ENCODE measurements at regions not wholly inside any gene's neighbourhood (a gene's known extent, or its start where the extent isn't known, plus 50 kb on each side); places are given as distances from the start of the nearest gene placed in this dataset.
"Not testable (repeated sequence)": the region's sequence is repeated elsewhere in the genome, so short reads cannot be mapped to it uniquely, and the experiment has no call there.

DNA sequence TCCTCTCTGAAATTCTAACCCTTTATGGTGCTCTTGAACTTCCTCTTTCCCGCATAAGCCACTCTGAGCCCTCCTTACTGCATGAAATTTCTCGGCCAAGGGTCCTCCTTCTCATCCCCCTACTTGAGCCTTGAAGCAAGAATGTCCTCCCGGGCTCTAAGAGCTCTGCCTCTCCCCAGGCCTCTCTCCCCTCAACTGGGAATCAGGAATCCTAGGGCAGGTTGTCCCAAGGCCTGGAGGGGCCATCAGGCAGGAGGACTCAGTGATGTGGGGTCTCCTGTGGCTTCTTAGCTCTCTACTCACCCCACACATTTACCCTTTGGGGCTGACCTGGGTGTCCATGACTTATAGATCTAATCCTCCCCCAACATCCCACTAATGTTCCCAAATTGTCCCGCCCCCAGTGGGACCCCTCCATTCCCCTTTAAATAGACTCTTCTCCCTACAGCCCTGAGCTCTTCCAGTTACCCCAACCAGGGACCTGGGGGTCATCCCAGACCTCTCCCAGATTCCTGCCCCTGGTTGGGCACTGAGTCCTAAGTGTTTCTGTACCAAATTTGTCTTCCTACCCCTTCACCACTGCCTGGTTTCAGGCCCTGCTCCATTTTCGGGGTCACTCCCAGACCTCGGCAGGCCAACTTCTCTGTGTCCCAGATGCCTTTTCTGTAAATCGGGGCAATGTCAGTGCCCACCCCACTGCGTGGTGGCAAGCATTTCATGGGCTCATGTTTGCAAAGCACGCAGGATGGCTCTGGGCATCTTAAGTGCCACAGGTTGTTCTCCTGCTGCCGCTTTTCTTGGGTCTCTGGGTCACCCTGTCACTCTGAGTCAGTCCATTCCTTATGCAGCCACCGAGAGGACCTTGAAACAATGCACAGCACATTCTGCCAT is 171.2 kb downstream of the ASB1 start:
- intact Hi-C loops (cut with micrococcal nuclease) = no loop called here

GRCh38 chr2:238598802-238599530 is 172.2 kb downstream of the ASB1 start:
- intact Hi-C loops (cut with micrococcal nuclease) = no loop called here

DNA sequence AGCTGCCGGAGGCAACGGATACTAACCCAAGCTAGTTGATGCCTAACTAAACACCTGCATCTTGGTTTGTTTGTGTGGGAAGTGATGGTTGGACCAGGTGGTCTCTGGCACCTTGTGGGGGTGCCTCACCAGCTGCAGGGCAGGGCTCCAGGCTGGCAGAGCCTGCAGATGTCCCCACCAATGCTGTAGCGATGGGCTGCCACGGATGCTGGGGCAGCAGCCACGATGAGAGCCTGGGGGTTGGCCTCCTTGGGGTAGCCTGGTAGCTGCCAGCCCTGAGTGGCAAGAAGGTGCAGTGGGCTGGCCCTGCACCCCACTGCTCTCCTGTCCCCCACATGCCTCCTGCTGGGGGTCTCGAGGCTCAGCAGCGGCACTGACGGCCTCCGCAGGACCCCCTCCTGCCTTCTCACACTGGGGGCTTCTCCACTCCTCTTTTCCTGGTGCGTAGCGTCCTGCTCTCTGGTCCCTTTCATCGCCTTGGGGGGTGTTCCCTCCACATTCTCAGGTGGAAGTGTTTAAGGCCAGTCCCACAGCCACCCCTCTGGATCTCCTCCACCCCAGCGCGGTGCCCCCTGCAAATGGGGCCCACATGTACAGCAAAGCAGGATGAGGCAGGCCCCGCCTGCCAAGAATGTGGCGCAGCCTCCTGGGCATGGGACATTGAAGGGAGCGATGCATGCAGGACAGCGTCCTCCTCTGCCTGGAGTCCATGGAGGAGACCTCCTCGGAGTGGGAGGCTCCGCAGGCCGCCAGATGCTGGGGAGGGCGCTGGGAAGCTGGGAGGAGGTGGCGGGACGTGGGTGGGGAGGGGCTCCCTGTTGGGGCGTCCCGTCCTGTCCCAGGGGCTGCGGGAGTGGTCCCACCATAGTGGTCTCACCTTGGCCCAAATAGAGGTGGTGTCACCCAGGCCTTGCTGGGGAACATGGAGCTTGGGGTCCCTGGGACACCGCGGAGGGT is 173.1 kb downstream of the ASB1 start:
- intact Hi-C loops (cut with micrococcal nuclease) = no loop called here

GRCh38 chr2:238600506-238601432 is 174.0 kb downstream of the ASB1 start:
- intact Hi-C loops (cut with micrococcal nuclease) = no loop called here

GRCh38 chr2:238601433-238602222 is 174.9 kb downstream of the ASB1 start:
- intact Hi-C loops (cut with micrococcal nuclease) = no loop called here

DNA sequence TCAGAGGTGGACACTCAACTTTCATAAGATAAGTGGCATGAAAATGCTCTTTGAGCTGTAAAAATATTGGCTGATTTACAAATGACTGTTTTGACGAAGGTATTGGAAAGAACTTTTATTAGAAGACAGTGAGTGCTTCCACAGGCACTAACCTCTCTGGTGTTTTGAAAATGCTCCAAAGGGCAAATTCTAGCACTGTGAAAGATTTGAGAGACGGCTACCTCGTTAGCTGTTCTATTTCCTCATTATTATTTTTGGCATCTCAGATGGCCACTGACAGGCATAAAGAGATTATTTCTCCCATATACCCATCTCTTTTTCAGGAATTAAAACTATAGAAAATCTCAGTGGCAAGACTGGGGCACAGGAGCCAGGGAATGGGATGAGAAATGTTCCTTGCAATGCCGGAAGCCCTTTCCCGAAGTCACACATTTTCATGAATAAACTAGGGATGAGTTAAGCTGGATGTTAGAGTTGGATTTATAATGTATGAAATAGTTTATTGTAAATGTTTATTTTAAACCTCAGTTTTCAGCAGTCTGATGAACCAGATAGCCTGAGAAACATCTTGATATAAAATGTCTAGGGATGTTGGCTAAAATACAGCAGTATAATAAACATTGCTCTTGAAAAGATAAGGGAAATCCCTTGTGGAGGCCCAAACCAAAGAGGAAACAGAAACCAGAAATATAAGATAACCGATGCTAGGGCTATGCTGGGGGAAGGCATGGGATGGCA is 175.7 kb downstream of the ASB1 start:
- intact Hi-C loops (cut with micrococcal nuclease) = no loop called here

- intact Hi-C loops (cut with micrococcal nuclease) = no loop called here
Observed at GRCh38 chr2:238603596-238603995, 176.9 kb downstream of the ASB1 start.

DNA sequence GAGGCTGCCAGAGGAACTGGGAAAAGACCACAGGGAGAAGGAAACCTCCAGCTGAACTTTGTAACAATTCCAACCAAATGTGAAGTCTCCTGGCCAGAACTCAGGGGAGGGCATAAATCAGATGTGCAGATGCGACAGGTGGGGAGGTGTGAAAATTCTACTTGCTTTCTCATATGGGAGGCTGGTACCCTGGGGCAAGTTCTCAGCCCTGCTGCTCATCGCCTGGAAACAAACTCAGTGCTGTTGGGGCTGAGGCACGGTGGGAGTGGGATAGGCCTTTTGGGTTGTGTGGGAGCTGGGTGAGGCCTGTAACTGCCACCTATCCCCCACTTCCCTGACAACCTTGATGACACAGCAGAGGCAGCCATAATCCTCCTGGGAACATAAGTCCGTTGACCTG is 179.6 kb downstream of the ASB1 start:
- intact Hi-C loops (cut with micrococcal nuclease) = no loop called here

- intact Hi-C loops (cut with micrococcal nuclease) = no loop called here
Observed at GRCh38 chr2:238613610-238614009, 186.9 kb downstream of the ASB1 start.

GRCh38 chr2:238614376-238614775 is 187.6 kb downstream of the ASB1 start:
- intact Hi-C loops (cut with micrococcal nuclease) = no loop called here

DNA sequence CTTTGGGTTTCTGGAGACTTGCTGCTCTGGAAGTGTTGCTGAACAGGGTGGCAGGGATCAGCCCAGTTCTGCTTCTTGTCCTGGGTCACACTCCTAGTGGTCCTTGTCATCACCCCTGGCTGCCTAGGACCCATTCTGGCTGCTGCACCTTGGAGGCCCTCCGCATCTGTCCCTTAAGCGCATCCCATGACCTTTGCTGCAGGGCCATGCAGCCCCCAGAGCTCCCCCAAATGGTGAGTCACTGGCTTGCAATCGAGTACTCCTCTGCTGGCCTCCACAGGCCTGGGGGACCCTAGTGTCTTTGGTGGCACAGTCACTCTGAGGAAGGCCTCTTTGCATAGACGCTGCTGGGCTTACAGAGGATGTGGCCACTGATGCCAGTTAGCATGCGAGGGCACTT is 188.5 kb downstream of the ASB1 start:
- intact Hi-C loops (cut with micrococcal nuclease) = no loop called here

DNA sequence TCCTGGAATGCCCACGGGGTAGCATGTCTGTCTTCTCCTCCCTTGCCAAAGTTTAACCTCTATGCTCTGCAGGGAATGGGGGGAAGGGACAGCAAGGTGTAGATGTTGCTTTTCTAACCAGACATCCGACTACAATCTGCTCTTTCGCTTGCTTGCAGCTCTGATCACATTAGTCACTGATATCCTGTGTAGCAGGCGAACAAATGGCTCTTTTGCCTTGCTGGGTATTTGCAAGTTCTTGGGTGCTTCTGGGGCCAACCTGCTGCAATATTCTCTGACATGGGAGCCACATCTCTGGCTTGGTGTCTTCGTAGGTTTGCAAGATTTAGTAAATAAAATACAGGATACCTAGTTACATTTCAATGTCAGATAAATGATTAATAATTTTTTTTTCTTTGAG is 190.0 kb downstream of the ASB1 start:
- intact Hi-C loops (cut with micrococcal nuclease) = no loop called here

DNA sequence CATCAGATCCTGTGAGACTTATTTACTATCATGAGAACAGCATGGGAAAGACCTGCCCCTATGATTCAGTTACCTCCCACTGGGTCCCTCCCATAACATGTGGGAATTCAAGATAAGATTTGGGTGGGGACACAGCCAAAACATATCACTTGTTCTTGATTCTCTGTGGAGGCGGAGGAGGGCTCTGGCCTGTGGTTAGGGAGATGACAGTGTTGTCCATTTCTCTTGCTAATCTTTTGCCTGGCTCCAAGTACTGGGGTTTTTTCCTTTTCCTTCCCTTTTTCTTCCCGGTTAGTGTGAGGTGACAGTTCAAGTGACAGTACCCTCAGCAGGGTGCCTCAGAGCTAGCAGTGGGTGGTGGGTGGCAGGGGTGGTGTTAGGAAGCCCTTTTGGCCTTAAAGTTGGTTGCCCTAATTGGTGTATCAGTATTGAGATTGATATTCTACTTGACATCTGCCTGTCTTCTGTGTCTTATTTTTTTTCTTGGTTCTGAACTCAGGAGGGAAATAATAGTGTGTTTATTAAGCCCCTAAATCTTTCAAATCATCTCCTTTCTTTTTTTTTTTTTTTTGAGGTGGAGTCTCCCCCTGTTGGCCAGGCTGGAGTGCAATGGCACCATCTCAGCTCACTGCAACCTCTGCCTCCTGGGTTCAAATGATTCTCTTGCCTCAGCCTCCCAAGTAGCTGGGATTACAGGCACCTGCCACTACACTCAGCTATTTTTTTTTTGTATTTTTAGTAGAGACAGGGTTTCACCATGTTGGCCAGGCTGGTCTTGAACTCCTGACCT is 192.0 kb downstream of the ASB1 start:
- intact Hi-C loops (cut with micrococcal nuclease) = not testable (repeated sequence)

DNA sequence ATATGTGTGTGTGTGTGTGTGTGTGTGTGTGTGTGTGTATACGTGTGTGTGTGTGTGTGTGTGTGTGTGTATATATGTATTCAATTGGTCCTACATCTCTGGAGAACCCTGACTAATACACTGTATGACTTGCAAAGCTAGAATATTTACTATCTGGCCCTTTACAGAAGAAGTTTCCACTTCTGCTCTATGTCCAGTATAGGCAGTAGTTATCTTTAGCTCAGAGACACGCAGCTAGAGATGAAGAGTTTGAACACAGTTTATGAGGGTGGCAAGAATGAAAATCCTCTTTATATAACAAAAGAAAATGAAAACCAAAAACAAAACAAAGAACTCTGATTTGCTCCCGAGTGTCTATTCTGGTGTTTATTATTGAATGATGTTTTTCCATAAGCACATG is 201.2 kb downstream of the ASB1 start:
- intact Hi-C loops (cut with micrococcal nuclease) = no loop called here

DNA sequence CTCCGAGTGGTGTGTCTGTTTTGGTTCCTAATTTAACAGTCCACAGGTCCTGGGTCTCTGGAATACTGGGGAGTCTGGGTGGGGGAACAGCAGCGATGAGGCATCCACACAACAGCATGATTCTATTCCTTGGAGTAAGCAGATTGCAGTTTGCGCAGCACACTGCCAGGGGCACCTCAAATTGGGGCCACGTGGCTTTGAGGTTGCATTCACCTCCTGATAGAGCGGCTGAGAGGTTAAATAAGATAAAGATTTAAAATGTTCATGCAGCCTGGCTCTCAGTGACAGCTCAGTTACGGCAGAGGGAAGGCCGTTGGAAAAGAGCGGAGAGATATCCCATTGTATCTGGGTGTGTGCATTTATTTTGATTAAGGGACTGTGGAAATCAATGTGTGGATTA is 202.3 kb downstream of the ASB1 start:
- intact Hi-C loops (cut with micrococcal nuclease) = no loop called here

DNA sequence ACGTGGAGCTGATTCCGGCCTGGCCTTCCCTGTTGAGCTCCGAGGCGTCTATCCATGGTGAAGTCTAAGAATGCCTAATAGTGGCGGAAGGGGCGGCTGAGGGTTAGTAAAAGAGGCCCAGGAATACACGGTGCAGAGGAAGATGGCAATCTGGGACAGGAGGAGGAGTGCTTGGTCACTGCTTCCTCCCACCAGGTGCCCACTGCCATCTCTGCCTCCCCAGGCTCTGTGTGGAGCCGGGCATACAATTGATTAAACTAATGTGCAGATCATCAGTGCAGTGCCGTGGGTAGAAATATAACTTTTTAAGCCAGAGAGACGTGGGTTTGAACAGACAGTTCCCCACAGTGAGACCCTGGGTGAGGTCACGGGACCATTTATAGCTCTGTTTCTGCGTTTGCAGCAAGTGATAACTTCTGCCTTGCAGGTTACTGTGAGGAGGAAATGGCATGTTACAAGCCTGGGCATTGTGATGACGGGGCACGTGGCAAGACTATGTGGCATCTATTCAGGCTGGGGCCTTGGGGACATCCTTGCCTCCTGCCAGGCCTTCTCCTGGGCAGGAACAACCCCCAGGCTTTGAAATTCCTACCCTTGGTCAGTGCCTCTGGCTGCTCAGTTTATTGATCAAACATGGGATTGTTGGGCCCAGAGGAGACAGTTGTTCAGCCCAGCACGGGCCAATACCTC is 204.9 kb downstream of the ASB1 start:
- intact Hi-C loops (cut with micrococcal nuclease) = no loop called here

GRCh38 chr2:238632181-238633060 is 205.7 kb downstream of the ASB1 start:
- intact Hi-C loops (cut with micrococcal nuclease) = no loop called here

Data from T-helper 1 cell treated with Interleukin-12 subunit alpha and Interleukin-12 subunit beta and Interleukin-4 antibody, amounts not matched to agents 30 ng/mL and 1 ng/mL, for 36 hours (primary cell).